GM21786 (cell line): ENCODE measurements at regions not wholly inside any gene's neighbourhood (a gene's known extent, or its start where the extent isn't known, plus 50 kb on each side); places are given as distances from the start of the nearest gene placed in this dataset.
"Not testable (repeated sequence)": the region's sequence is repeated elsewhere in the genome, so short reads cannot be mapped to it uniquely, and the experiment has no call there.

Experiments
- ATAC-seq: cut with Tn5 transposase; IDR thresholded peaks from one replicate; pipeline ENCODE4 v1.9.1; 2021; ENCODE audit not compliant: unreplicated experiment

GRCh38 chr17:70906808-70907207, 737.5 kb downstream of the KCNJ2 start:
- no peak for ATAC-seq

GRCh38 chr17:70912716-70913485, 743.6 kb downstream of the KCNJ2 start:
- no peak for ATAC-seq

GRCh38 chr17:70916469-70916868, 747.1 kb downstream of the KCNJ2 start:
- no peak for ATAC-seq

- no peak for ATAC-seq
These were observed 749.9 kb downstream of the KCNJ2 start for GRCh38 chr17:70919241-70919640.

- ATAC-seq = no peak
These were observed 751.1 kb downstream of the KCNJ2 start for GRCh38 chr17:70920416-70920815.

GRCh38 chr17:70922268-70922667, 752.9 kb downstream of the KCNJ2 start:
- no peak for ATAC-seq

GRCh38 chr17:70924776-70925175, 755.4 kb downstream of the KCNJ2 start:
- no peak for ATAC-seq

- no peak for ATAC-seq
These were observed 759.9 kb downstream of the KCNJ2 start for GRCh38 chr17:70929226-70929625.

- ATAC-seq = no peak
These were observed 764.9 kb downstream of the KCNJ2 start for GRCh38 chr17:70934231-70934630.

- no peak for ATAC-seq
These were observed 765.5 kb downstream of the KCNJ2 start for GRCh38 chr17:70934835-70935234.

- ATAC-seq = no peak
These were observed 767.4 kb downstream of the KCNJ2 start for GRCh38 chr17:70936724-70937123.

GRCh38 chr17:70938336-70938735, 769.0 kb downstream of the KCNJ2 start:
- no peak for ATAC-seq

- ATAC-seq = no peak
These were observed 776.1 kb downstream of the KCNJ2 start for GRCh38 chr17:70945386-70945785.

GRCh38 chr17:70947215-70947614, 777.9 kb downstream of the KCNJ2 start:
- ATAC-seq = no peak

- ATAC-seq = no peak
These were observed 778.6 kb downstream of the KCNJ2 start for GRCh38 chr17:70947636-70948565.

- not testable (repeated sequence) for ATAC-seq
These were observed 783.8 kb downstream of the KCNJ2 start for GRCh38 chr17:70953140-70953539.

GRCh38 chr17:70955441-70955840, 786.1 kb downstream of the KCNJ2 start:
- no peak for ATAC-seq

- ATAC-seq = no peak
These were observed 787.4 kb downstream of the KCNJ2 start for GRCh38 chr17:70956726-70957125.

GRCh38 chr17:70961341-70961740, 792.0 kb downstream of the KCNJ2 start:
- ATAC-seq = no peak

GRCh38 chr17:70968302-70968701, 799.0 kb downstream of the KCNJ2 start:
- no peak for ATAC-seq

GRCh38 chr17:70969521-70970034, 800.2 kb downstream of the KCNJ2 start:
- no peak for ATAC-seq

GRCh38 chr17:70976447-70976846, 807.1 kb downstream of the KCNJ2 start:
- ATAC-seq = no peak
